ENCODE measurements at regions not wholly inside any gene's neighbourhood (a gene's known extent, or its start where the extent isn't known, plus 50 kb on each side); places are given as distances from the start of the nearest gene placed in this dataset.

GRCh38 chr5:4015709-4016108 is 420.1 kb downstream of the IRX1 start:
- DNase-seq (ENCODE audit: low spot score), result no peak
- TF ChIP-seq, protein P1, sequence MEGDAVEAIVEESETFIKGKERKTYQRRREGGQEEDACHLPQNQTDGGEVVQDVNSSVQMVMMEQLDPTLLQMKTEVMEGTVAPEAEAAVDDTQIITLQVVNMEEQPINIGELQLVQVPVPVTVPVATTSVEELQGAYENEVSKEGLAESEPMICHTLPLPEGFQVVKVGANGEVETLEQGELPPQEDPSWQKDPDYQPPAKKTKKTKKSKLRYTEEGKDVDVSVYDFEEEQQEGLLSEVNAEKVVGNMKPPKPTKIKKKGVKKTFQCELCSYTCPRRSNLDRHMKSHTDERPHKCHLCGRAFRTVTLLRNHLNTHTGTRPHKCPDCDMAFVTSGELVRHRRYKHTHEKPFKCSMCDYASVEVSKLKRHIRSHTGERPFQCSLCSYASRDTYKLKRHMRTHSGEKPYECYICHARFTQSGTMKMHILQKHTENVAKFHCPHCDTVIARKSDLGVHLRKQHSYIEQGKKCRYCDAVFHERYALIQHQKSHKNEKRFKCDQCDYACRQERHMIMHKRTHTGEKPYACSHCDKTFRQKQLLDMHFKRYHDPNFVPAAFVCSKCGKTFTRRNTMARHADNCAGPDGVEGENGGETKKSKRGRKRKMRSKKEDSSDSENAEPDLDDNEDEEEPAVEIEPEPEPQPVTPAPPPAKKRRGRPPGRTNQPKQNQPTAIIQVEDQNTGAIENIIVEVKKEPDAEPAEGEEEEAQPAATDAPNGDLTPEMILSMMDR (IDR thresholded peaks at IDR 0.05; ENCODE audit: extremely low read depth, missing control alignments), result no peak

DNA sequence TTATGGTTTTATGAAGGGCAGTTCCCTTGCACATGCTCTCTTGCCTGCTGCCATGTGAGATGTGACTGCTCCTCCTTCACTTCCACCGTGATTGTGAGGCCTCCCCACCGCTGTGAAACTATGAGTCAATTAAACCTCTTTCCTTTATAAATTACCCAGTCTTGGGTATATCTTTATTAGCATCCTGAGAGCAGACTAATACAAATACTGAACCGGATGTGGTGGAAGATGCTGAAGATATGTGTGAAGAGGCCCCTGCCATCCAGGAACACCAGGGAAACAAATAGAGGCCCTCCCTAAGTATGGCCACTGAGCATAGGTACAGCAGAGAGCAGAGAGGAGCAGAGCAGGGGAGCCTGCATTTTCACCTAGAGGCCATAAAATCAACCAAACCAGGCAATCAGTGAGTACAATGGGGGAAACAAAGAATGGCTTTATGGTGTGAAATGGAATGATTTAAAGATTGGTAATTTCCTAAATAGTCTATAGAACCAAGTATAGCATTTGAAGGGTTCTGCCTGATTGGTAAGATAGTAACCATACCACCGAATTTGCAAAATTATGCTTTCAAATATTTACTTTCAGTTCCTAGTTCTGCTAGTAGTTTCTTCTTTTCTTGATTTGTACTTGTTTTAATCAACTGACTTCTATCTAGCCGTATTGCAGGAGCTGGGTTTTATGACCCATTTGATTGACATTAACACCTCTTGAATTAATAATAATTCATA is 421.6 kb downstream of the IRX1 start:
- TF ChIP-seq, protein P1 (IDR thresholded peaks at IDR 0.05; ENCODE audit: extremely low read depth, missing control alignments), result no peak
- no peak for DNase-seq (ENCODE audit: low spot score)

DNA sequence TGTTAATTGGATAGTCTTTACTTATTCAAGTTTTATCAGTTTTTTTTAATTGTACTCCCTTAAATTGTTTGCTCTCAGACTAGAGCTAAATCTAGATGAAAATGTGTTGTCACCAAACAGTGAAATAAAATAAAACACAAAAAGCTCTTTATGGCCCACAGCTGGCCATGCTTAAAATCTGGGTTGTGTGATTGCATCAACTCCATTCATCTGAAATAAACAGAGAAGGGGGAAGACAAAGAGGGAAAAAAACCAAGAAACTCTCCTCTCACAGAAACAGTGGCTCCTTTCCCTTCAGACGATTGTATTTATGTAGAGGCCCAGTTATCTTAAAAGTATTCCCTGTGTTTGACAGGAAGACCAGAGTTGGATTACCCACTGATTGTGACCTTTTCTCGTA is 422.4 kb downstream of the IRX1 start:
- DNase-seq (ENCODE audit: low spot score), result no peak
- TF ChIP-seq, protein P1 (IDR thresholded peaks at IDR 0.05; ENCODE audit: extremely low read depth, missing control alignments), result no peak

DNA sequence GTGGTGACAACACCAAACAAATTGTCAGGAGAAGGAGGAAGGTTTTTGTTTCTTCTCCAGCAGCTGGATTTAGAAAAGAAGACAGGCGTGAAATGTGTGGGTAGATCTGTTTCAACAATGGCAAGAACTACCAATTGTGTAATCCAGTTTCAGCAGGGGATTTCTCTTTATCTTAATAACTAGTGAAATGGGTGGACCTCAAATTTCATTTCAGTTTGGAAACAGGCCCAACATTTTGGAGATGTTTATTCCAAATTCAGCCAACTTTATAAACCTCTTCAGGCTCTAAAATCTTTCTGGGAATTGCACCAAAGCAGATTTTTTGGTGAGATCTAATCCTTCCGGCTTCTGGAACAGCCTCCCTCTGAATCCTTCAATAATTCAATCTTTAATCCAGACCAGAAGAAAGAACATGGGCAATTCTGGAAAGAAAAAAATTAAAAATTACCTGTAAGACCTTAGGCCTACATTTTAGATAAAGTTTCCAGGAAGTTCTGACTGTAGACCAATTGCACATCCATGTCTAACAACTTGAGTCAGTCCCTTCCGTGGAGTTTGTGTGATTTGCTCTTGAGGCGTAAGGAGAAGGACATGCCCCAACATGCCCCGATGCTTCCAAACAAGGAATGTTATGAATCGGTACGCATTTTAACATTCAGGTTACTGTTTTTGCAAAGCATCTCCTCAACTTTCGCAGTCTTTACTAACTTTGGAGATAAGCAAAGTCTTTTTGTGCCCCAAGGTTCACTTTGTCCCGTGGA is 423.6 kb downstream of the IRX1 start:
- DNase-seq (ENCODE audit: low spot score), result no peak

DNA sequence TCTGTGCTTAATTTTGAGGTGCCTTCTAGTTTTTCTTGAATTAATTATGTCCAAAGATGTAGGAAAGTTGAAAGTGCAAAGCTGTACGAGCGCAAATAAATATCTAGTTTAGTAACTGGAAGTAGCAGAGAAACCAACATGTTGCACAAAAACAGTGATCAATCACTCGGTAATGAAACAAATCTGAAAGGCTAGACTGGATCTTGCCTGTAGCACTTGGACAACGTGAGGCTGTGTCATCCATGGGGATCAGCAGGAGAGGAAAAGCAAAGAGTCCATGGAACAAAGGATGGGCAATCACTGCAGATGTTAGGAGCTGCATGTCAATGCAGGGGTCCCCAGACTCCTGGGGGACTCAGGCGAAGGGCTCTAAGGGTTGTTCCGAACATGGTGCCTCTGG is 424.2 kb downstream of the IRX1 start:
- DNase-seq (ENCODE audit: low spot score), result no peak
- TF ChIP-seq, protein P1 (IDR thresholded peaks at IDR 0.05; ENCODE audit: extremely low read depth, missing control alignments), result no peak

More for the DNA sequence above, 423.6 kb downstream of the IRX1 start:
- TF ChIP-seq, protein P1 (IDR thresholded peaks at IDR 0.05; ENCODE audit: extremely low read depth, missing control alignments), result no peak

GRCh38 chr5:4020400-4020799 is 424.8 kb downstream of the IRX1 start:
- DNase-seq (ENCODE audit: low spot score), result no peak

More at GRCh38 chr5:4020400-4020799, 424.8 kb downstream of the IRX1 start:
- TF ChIP-seq, protein P1 (IDR thresholded peaks at IDR 0.05; ENCODE audit: extremely low read depth, missing control alignments), result no peak

Measured in GM20000 (cell line).